IMR-90 (cell line): ENCODE measurements at regions not wholly inside any gene's neighbourhood (a gene's known extent, or its start where the extent isn't known, plus 50 kb on each side); places are given as distances from the start of the nearest gene placed in this dataset.

Source experiments
- ATAC-seq: fragments of 200-7000 bp; cut with Tn5 transposase; 2 replicates; pipeline ENCODE4 v1.9.1; 2020; ENCODE audit warnings: low read depth, mild to moderate bottlenecking, moderate library complexity
- BruUV-seq: library from RNA; stranded (reverse); fragments of 400-500 nt; replicated peaks from 2 replicates; lab custom pipeline; 2021; lab: Mats Ljungman, UMichigan
- CTCF ChIA-PET: fragments of 300-600 bp; formaldehyde crosslinking; extraction: SDS; loops from one replicate; lab custom pipeline; 2021; ENCODE audit warnings: antibody characterized with exemption; lab: Yijun Ruan, JAX
- POLR2A ChIA-PET: fragments of 300-600 bp; sonication (Branson Sonifier 250); formaldehyde crosslinking; loops from one replicate; lab custom pipeline; 2022; ENCODE audit warnings: antibody characterized with exemption; ENCODE audit not compliant: unreplicated experiment; lab: Charles Lee
- DNase-seq: peaks from one replicate; pipeline ENCODE4 v3.0.0; 2013
- H2AFZ ChIP-seq: replicated peaks from 2 replicates; pipeline ENCODE3; 2013; ENCODE audit warnings: low read length, mild to moderate bottlenecking; ENCODE audit not compliant: poor library complexity
- H2AK5ac ChIP-seq: 2 replicates; pipeline ENCODE4 v1.6.1; 2013; ENCODE audit warnings: low read depth, low read length, inconsistent platforms
- H2AK9ac ChIP-seq: replicated peaks from 2 replicates; pipeline ENCODE3; 2013; ENCODE audit warnings: mild to moderate bottlenecking, low read depth, low read length, moderate library complexity; ENCODE audit not compliant: poor library complexity
- H2BK120ac ChIP-seq: 2 replicates; pipeline ENCODE4 v1.6.1; 2013; ENCODE audit warnings: low read depth, low read length, inconsistent platforms
- H2BK15ac ChIP-seq: 3 replicates; pipeline ENCODE4 v1.6.1; 2013; ENCODE audit warnings: low read depth, low read length, inconsistent platforms
- H2BK20ac ChIP-seq: 2 replicates; pipeline ENCODE4 v1.6.1; 2013; ENCODE audit warnings: low read depth, mild to moderate bottlenecking, inconsistent platforms, low read length, moderate library complexity
- H2BK5ac ChIP-seq: 2 replicates; pipeline ENCODE4 v1.6.1; 2013; ENCODE audit warnings: mild to moderate bottlenecking, low read depth, low read length, inconsistent platforms; ENCODE audit not compliant: poor library complexity, severe bottlenecking
- H3K14ac ChIP-seq: replicated peaks from 2 replicates; pipeline ENCODE4 v1.6.1; 2013; ENCODE audit warnings: low read depth, low read length, inconsistent platforms
- H3K18ac ChIP-seq: 2 replicates; pipeline ENCODE4 v1.6.1; 2013; ENCODE audit warnings: low read depth, low read length, control low read depth
- H3K23ac ChIP-seq: 2 replicates; pipeline ENCODE4 v1.6.1; 2013; ENCODE audit warnings: low read depth, low read length, inconsistent platforms
- H3K27ac ChIP-seq: 2 replicates; pipeline ENCODE4 v1.5.1; 2013; ENCODE audit warnings: mild to moderate bottlenecking, control low read depth, low read length; ENCODE audit not compliant: insufficient read depth
- H3K27me3 ChIP-seq: 2 replicates; pipeline ENCODE4 v1.6.1; 2013; ENCODE audit warnings: low read length; ENCODE audit not compliant: control insufficient read depth, insufficient read depth
- H3K36me3 ChIP-seq: 2 replicates; pipeline ENCODE4 v1.6.1; 2013; ENCODE audit warnings: low read length, mixed read lengths; ENCODE audit not compliant: control insufficient read depth, insufficient read depth
- H3K4ac ChIP-seq: 2 replicates; pipeline ENCODE4 v1.6.1; 2013; ENCODE audit warnings: low read depth, low read length, inconsistent platforms
- H3K4me1 ChIP-seq: 2 replicates; pipeline ENCODE4 v1.6.1; 2013; ENCODE audit warnings: low read length, mixed read lengths; ENCODE audit not compliant: control insufficient read depth, insufficient read depth
- H3K4me2 ChIP-seq: 2 replicates; pipeline ENCODE4 v1.6.1; 2013; ENCODE audit warnings: low read depth, mild to moderate bottlenecking, control low read depth, low read length, moderate library complexity
- H3K4me3 ChIP-seq: 2 replicates; pipeline ENCODE4 v1.5.1; 2013; ENCODE audit warnings: low read depth, mild to moderate bottlenecking, control low read depth, low read length, moderate library complexity; ENCODE audit not compliant: insufficient read depth
- H3K56ac ChIP-seq: 2 replicates; pipeline ENCODE4 v1.6.1; 2013; ENCODE audit warnings: low read length, inconsistent platforms; ENCODE audit not compliant: insufficient read depth; ENCODE audit errors: extremely low read depth
- H3K79me1 ChIP-seq, 2 experiments: 2 replicates each; pipeline ENCODE4 v1.6.1; 2013; ENCODE audit warnings: low read length in 2 of 2, inconsistent platforms in 1 of 2, low read depth in 1 of 2
- H3K9ac ChIP-seq: 2 replicates; pipeline ENCODE4 v1.6.1; 2013; ENCODE audit warnings: low read depth, low read length, control low read depth
- H3K9me1 ChIP-seq: 2 replicates; pipeline ENCODE4 v1.6.1; 2013; ENCODE audit warnings: low read length, inconsistent platforms; ENCODE audit not compliant: insufficient read depth
- H3K9me3 ChIP-seq: 2 replicates; pipeline ENCODE4 v1.6.1; 2013; ENCODE audit warnings: low read length; ENCODE audit not compliant: control insufficient read depth, insufficient read depth
- H4K20me1 ChIP-seq: 2 replicates; pipeline ENCODE4 v1.6.1; 2013; ENCODE audit warnings: low read length, inconsistent platforms; ENCODE audit not compliant: insufficient read depth
- H4K5ac ChIP-seq: 2 replicates; pipeline ENCODE4 v1.6.1; 2013; ENCODE audit warnings: mild to moderate bottlenecking, low read depth, low read length, control low read depth
- H4K8ac ChIP-seq, 2 experiments: 2 replicates each; pipeline ENCODE4 v1.6.1; 2013; ENCODE audit warnings: low read depth in 2 of 2, low read length in 2 of 2, control low read depth in 1 of 2, inconsistent platforms in 1 of 2
- H4K91ac ChIP-seq: 2 replicates; pipeline ENCODE4 v1.6.1; 2013; ENCODE audit warnings: low read depth, low read length, inconsistent platforms; ENCODE audit not compliant: insufficient read depth
- CEBPB ChIP-seq: IDR thresholded peaks from 2 replicates; pipeline ENCODE4 v1.6.1; 2012; ENCODE audit warnings: low read depth, low read length, improper control_type of control experiment
- CHD1 ChIP-seq: IDR thresholded peaks from 2 replicates; pipeline ENCODE4 v1.6.1; 2012; ENCODE audit warnings: low read depth, low read length, improper control_type of control experiment
- MAFK ChIP-seq: IDR thresholded peaks from 2 replicates; pipeline ENCODE4 v1.6.1; 2012; ENCODE audit warnings: low read depth, low read length, improper control_type of control experiment
- MXI1 ChIP-seq: IDR thresholded peaks from 2 replicates; pipeline ENCODE4 v1.6.1; 2012; ENCODE audit warnings: low read depth, mild to moderate bottlenecking, low read length, moderate library complexity, borderline replicate concordance
- NFE2L2 ChIP-seq: fragments of 150-350 bp; IDR thresholded peaks from 2 replicates; pipeline ENCODE4 v1.6.1; 2016; ENCODE audit warnings: low read depth, mild to moderate bottlenecking, low read length
- POLR2A ChIP-seq: IDR thresholded peaks from 2 replicates; pipeline ENCODE4 v1.6.1; 2012; ENCODE audit warnings: mild to moderate bottlenecking, low read depth, low read length
- RAD21 ChIP-seq: IDR thresholded peaks from 2 replicates; pipeline ENCODE4 v1.6.1; 2012; ENCODE audit warnings: low read length, improper control_type of control experiment
- RFX5 ChIP-seq: IDR thresholded peaks from 2 replicates; pipeline ENCODE4 v1.8.0; 2012; ENCODE audit warnings: low read depth, mild to moderate bottlenecking, low read length, moderate library complexity
- WGBS, 2 experiments: methylation state at CpG; one replicate each; pipeline versions ENCODE4 v1.1.5 to v1.1.7; 2013; ENCODE audit warnings: missing lambda C conversion rate in 2 of 2; ENCODE audit not compliant: insufficient read length in 1 of 2; ENCODE audit errors: extremely low coverage in 2 of 2; 5-methylcytosine and 5-hydroxymethylcytosine counted together
- dilution Hi-C: fragments of 300-500 bp; cut with HindIII; formaldehyde crosslinking; loops from one replicate; pipeline ENCODE4 v1.14.3; 2018; ENCODE audit warnings: low sequenced_read_pairs; ENCODE audit not compliant: unreplicated experiment
- in situ Hi-C: fragments of 300-500 bp; cut with MboI; formaldehyde crosslinking; loops from 3 replicates; pipeline ENCODE4 v1.14.3; 2019; ENCODE audit warnings: low sequenced_read_pairs, inconsistent platforms, mixed read lengths
- intact Hi-C: fragments of 100-400 bp; cut with micrococcal nuclease; formaldehyde crosslinking; loops from 2 replicates; pipeline ENCODE4 v1.10.0; 2022
- TF ChIP-seq, protein P1 (sequence below): fragments of 150-350 bp; IDR thresholded peaks from 2 replicates; pipeline ENCODE4 v1.6.1; 2016; ENCODE audit warnings: low read depth, mild to moderate bottlenecking, low read length, moderate library complexity, borderline replicate concordance
- TF ChIP-seq, protein P2 (sequence below): fragments of 150-350 bp; IDR thresholded peaks from 2 replicates; pipeline ENCODE4 v1.6.1; 2017; ENCODE audit warnings: mild to moderate bottlenecking, antibody characterized with exemption, low read length, low read depth

DNA sequence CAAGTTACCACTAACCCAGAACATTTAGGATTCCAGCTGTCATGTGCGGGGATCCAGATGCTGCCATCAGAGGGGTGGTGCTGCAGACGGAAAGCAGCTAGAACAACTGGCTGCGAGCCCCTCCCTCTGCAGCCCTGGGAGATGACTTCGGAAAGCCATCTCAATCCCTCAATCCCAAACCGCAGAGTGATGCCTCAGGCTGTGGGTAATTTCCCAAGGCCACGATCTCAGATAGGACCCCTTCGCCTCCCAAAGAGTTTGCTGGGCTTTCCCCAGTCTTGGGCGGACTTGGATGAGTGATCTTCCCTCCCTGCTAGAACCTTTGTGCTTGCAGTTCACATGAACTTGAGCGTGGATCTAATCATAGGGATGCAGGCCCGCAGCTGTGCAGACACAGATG, 71.3 kb upstream of the EN2 start:
- Histone ChIP-seq H3K4me1 (no peaks in the 10 kb centered on the region; the same call in 1 of the 2 replicates), H4K8ac (no peak overlapping the region), H3K14ac (no peak overlapping the region), H4K91ac (no peak overlapping the region), H2AK9ac (no peak overlapping the region), H3K23ac (no peak overlapping the region), H3K9me3 (no peaks in the 10 kb centered on the region), H4K20me1 (no peaks in the 10 kb centered on the region), H3K79me1 (no peaks in the 10 kb centered on the region), H3K18ac (no peak overlapping the region), H3K4ac (no peak overlapping the region), H3K4me3 (no peak overlapping the region), H3K4me2 (no peak overlapping the region), H2BK120ac (no peak overlapping the region), H4K5ac (no peak overlapping the region), H3K27ac (no peak overlapping the region), H2BK15ac (no peak overlapping the region), H2AFZ (no peak overlapping the region), H2AK5ac (no peak overlapping the region), H3K27me3 (peaks cover 44% of the 10 kb centered on the region), H3K56ac (no peak overlapping the region), H3K9me1 (no peaks in the 10 kb centered on the region), H3K9ac (no peak overlapping the region), H3K36me3 (no peaks in the 10 kb centered on the region), H2BK20ac (no peak overlapping the region), H2BK5ac (no peak overlapping the region)
- ChIA-PET POLR2A (no interaction called here), CTCF (no interaction called here)
- dilution Hi-C loops = no loop called here
- no peak for DNase-seq
- in situ Hi-C loops = loop anchor here (25.0 kb wide), 1 partner anchor 376 kb away; no protein-coding TSS in a partner anchor
- TF ChIP-seq NFE2L2 (no peak), MXI1 (no peak), POLR2A (no peak), RFX5 (no peak), RAD21 (no peak), MAFK (no peak), CHD1 (no peak), CEBPB (no peak)
- TF ChIP-seq, protein P1, sequence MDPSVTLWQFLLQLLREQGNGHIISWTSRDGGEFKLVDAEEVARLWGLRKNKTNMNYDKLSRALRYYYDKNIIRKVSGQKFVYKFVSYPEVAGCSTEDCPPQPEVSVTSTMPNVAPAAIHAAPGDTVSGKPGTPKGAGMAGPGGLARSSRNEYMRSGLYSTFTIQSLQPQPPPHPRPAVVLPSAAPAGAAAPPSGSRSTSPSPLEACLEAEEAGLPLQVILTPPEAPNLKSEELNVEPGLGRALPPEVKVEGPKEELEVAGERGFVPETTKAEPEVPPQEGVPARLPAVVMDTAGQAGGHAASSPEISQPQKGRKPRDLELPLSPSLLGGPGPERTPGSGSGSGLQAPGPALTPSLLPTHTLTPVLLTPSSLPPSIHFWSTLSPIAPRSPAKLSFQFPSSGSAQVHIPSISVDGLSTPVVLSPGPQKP = no peak
- TF ChIP-seq, protein P2, sequence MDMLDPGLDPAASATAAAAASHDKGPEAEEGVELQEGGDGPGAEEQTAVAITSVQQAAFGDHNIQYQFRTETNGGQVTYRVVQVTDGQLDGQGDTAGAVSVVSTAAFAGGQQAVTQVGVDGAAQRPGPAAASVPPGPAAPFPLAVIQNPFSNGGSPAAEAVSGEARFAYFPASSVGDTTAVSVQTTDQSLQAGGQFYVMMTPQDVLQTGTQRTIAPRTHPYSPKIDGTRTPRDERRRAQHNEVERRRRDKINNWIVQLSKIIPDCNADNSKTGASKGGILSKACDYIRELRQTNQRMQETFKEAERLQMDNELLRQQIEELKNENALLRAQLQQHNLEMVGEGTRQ = no peak
- BruUV-seq = no TSS peak
- intact Hi-C loops = no loop called here
- WGBS, 2 experiments = 38% methylated on average over 4 of the region's 10 CpGs; no CpG with 5 or more reads in 1 of the 2 experiments
- no peak for ATAC-seq
